ENCODE measurements at regions not wholly inside any gene's neighbourhood (a gene's known extent, or its start where the extent isn't known, plus 50 kb on each side); places are given as distances from the start of the nearest gene placed in this dataset.

GRCh38 chr10:84659027-84659426 lies 330.6 kb downstream of the CCSER2 start:
- CTCF ChIA-PET, result no interaction called here

GRCh38 chr10:84659497-84660439 lies 331.4 kb downstream of the CCSER2 start:
- H3K9me3 Mint-ChIP-seq, result no peaks in the 10 kb centered on the region
- intact Hi-C loops (cut with DNase I, micrococcal nuclease), result no loop called here
- no peaks in the 10 kb centered on the region for H3K4me1 Mint-ChIP-seq (ENCODE audit: low read depth)
- TF ChIP-seq CTCF (IDR thresholded peaks at IDR 0.05), result no peak
- Histone ChIP-seq H3K9me3 (ENCODE audit: control insufficient read depth in 1 of 2, insufficient read depth in 1 of 2, low read length in 2 of 2) (no peaks in the 10 kb centered on the region), H3K27ac (ENCODE audit: low read depth in 1 of 2, low read length in 2 of 2) (no peak overlapping the region), H3K4me1 (ENCODE audit: insufficient read depth, low read length) (no peaks in the 10 kb centered on the region), H3K27me3 (ENCODE audit: control insufficient read depth in 1 of 2, insufficient read depth in 2 of 2, low read length in 2 of 2) (peaks cover 0 to 4% of the 10 kb centered on the region in 2 experiments), H3K36me3 (ENCODE audit: insufficient read depth, low read length) (no peaks in the 10 kb centered on the region), H3K4me3 (ENCODE audit: low read length) (no peak overlapping the region)
- H3K27me3 Mint-ChIP-seq, result no peaks in the 10 kb centered on the region
- CTCF ChIA-PET, result no interaction called here
- no peak for ATAC-seq (ENCODE audit: poor library complexity)
- POLR2A ChIA-PET, result no interaction called here
- no peak for DNase-seq
- H3K4me3 Mint-ChIP-seq, result no peak overlapping the region
- no peak overlapping the region for H3K27ac Mint-ChIP-seq
- H3K36me3 Mint-ChIP-seq (ENCODE audit: low read depth), result no peaks in the 10 kb centered on the region

More at GRCh38 chr10:84659027-84659426, 330.6 kb downstream of the CCSER2 start:
- Mint-ChIP-seq H3K36me3 (ENCODE audit: low read depth) (no peaks in the 10 kb centered on the region), H3K4me1 (ENCODE audit: low read depth) (no peaks in the 10 kb centered on the region), H3K27ac (no peak overlapping the region), H3K4me3 (no peak overlapping the region), H3K9me3 (no peaks in the 10 kb centered on the region), H3K27me3 (no peaks in the 10 kb centered on the region)
- TF ChIP-seq CTCF (IDR thresholded peaks at IDR 0.05), result no peak
- no peaks in the 10 kb centered on the region for H3K4me1 ChIP-seq (ENCODE audit: insufficient read depth, low read length)
- H3K4me3 ChIP-seq (ENCODE audit: low read length), result no peak overlapping the region
- POLR2A ChIA-PET, result no interaction called here
- H3K27me3 ChIP-seq (ENCODE audit: control insufficient read depth in 1 of 2, insufficient read depth in 2 of 2, low read length in 2 of 2), result peaks cover 0 to 4% of the 10 kb centered on the region in 2 experiments
- ATAC-seq (ENCODE audit: poor library complexity) (no peak), DNase-seq (no peak)
- H3K27ac ChIP-seq (ENCODE audit: low read depth in 1 of 2, low read length in 2 of 2), result no peak overlapping the region
- no peaks in the 10 kb centered on the region for H3K9me3 ChIP-seq (ENCODE audit: control insufficient read depth in 1 of 2, insufficient read depth in 1 of 2, low read length in 2 of 2)
- intact Hi-C loops (cut with DNase I, micrococcal nuclease), result no loop called here
- no peaks in the 10 kb centered on the region for H3K36me3 ChIP-seq (ENCODE audit: insufficient read depth, low read length)

- Mint-ChIP-seq H3K36me3 (ENCODE audit: low read depth) (no peaks in the 10 kb centered on the region), H3K4me1 (ENCODE audit: low read depth) (no peaks in the 10 kb centered on the region), H3K27me3 (peaks cover under 1% of the 10 kb centered on the region), H3K27ac (no peak overlapping the region), H3K4me3 (no peak overlapping the region), H3K9me3 (no peaks in the 10 kb centered on the region)
- DNase-seq, result no peak
- POLR2A ChIA-PET, result no interaction called here
- Histone ChIP-seq H3K27me3 (ENCODE audit: control insufficient read depth in 1 of 2, insufficient read depth in 2 of 2, low read length in 2 of 2) (peaks cover 0 to 4% of the 10 kb centered on the region in 2 experiments), H3K36me3 (ENCODE audit: insufficient read depth, low read length) (no peaks in the 10 kb centered on the region), H3K4me1 (ENCODE audit: insufficient read depth, low read length) (no peaks in the 10 kb centered on the region), H3K4me3 (ENCODE audit: low read length) (no peak overlapping the region), H3K27ac (ENCODE audit: low read depth in 1 of 2, low read length in 2 of 2) (no peak overlapping the region), H3K9me3 (ENCODE audit: control insufficient read depth in 1 of 2, insufficient read depth in 1 of 2, low read length in 2 of 2) (no peaks in the 10 kb centered on the region)
- CTCF ChIA-PET, result no interaction called here
- intact Hi-C loops (cut with DNase I, micrococcal nuclease), result no loop called here
- no peak for ATAC-seq (ENCODE audit: poor library complexity)
- no peak for TF ChIP-seq CTCF (IDR thresholded peaks at IDR 0.05)
These were observed 332.2 kb downstream of the CCSER2 start for GRCh38 chr10:84660450-84661159.
